Sigmoid colon (tissue), 6 donors: ENCODE measurements at regions not wholly inside any gene's neighbourhood (a gene's known extent, or its start where the extent isn't known, plus 50 kb on each side); places are given as distances from the start of the nearest gene placed in this dataset.
"Not testable (repeated sequence)": the region's sequence is repeated elsewhere in the genome, so short reads cannot be mapped to it uniquely, and the experiment has no call there.

Source experiments
- DNase-seq: peaks from one replicate; pipeline ENCODE4 v3.0.0-alpha.2; 2019
- H3K27ac ChIP-seq, 4 donors: fragments of 200-600 bp; sonication (generic); one replicate each; pipeline ENCODE4 v1.5.1; 2016 to 2019; ENCODE audit warnings: mild to moderate bottlenecking in 1 of 4
- H3K27me3 ChIP-seq, 3 donors: fragments of 200-600 bp; sonication (generic); one replicate each; pipeline ENCODE4 v1.5.1; 2019; ENCODE audit warnings: mild to moderate bottlenecking in 1 of 3
- H3K36me3 ChIP-seq, 4 donors: fragments of 200-600 bp; sonication (generic); one replicate each; pipeline ENCODE4 v1.5.1; 2016 to 2019
- H3K4me1 ChIP-seq, 4 donors: fragments of 200-600 bp; sonication (generic); one replicate each; pipeline ENCODE4 v1.5.1; 2017 to 2019
- H3K4me3 ChIP-seq, 4 donors: fragments of 200-600 bp; sonication (generic); one replicate each; pipeline ENCODE4 v1.5.1; 2017 to 2019; ENCODE audit warnings: mild to moderate bottlenecking in 2 of 4, moderate library complexity in 1 of 4
- H3K9me3 ChIP-seq, 4 donors: fragments of 200-600 bp in 3 of 4; sonication (generic) in 3 of 4; one replicate each; pipeline versions ENCODE4 v1.5.1 to v1.6.1; 2013 to 2019
- WGBS, 2 donors: extraction: QIAGEN DNeasy Blood & Tissue Kit; methylation state at CpG; one replicate each; pipeline ENCODE4 v1.1.7; 2013; 5-methylcytosine and 5-hydroxymethylcytosine counted together
- intact Hi-C: fragments of 100-400 bp; cut with DNase I; formaldehyde crosslinking; loops from one replicate; pipeline ENCODE4 v1.15.1; 2023
- small RNA-seq, 3 donors: library from RNA; depleted of rRNA; stranded (forward); fragments of <200 nt; gene quantifications; one replicate each; pipeline ENCODE3, GENCODE V24; 2016
- donor health status: healthy with polysubstance abuse.
- donor health status: healthy.

- H3K9me3 ChIP-seq, H3K36me3 ChIP-seq, intact Hi-C loops, H3K4me1 ChIP-seq, H3K27ac ChIP-seq, H3K4me3 ChIP-seq, H3K27me3 ChIP-seq, DNase-seq: not testable (repeated sequence)
- WGBS, 2 donors = 78% methylated on average over 7 of the region's 13 CpGs
These were observed 381.1 kb upstream of the ZNF722 start for GRCh38 chr7:63617595-63617994.

DNA sequence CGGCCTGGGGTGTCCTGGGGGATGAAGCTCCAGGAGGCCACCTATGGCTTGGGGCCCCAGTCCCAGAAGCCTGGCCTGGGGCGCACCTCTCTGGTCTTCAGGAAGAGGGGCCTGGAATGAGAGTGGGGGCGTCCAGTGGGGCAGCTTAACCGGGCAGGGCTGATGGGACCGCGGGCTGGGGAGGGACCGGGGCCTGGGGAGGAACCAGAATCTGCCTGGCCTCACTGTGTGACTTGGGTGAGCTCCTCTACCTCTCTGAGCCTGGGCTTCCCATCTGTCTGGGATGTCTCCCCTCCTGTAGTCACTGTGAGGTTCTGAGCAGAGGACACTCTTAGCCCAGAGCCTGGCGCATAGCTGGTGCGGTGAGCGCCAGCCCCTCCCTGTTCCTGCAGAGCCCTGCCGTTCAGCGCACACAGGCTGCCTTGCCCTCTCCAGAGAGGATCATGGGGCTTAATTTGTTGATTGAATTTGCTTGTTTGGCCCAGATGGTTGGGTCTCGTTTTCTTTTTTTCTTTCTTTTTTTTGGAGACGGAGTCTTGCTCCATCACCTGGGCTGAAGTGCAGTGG, 378.4 kb upstream of the ZNF722 start:
- H3K27ac ChIP-seq, H3K36me3 ChIP-seq, intact Hi-C loops, H3K4me3 ChIP-seq, H3K4me1 ChIP-seq, H3K27me3 ChIP-seq, H3K9me3 ChIP-seq: not testable (repeated sequence)
- peak; percentile 17 for DNase-seq
- 82 to 88% methylated on average over 12 of the region's 14 CpGs for WGBS, 2 donors

- WGBS, 2 donors = 74 to 77% methylated on average over 39 to 57 of the region's 105 CpGs
- DNase-seq = not testable (repeated sequence)
These were observed 370.8 kb upstream of the ZNF722 start for GRCh38 chr7:63627590-63628485.

DNA sequence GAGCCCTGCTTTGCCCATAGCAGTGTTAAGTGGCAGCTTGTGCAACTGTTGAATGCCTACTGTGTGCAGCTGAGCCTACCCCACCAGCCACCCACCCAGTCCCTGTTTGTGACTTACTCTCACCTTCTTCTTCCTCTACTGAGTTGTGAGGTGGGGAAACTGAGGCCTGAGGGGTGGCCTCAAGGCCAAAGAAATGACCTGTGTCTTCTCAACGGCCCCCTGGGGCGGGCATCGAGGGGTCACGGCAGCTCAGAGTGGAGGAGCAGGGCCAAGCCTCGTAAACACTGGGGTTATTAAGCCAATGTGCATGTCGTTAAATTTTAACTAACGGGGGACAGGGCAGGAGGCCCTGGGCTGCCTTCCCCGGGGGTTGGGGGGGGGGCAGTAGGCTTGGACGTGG, 369.6 kb upstream of the ZNF722 start:
- H3K36me3 ChIP-seq, H3K9me3 ChIP-seq, H3K27me3 ChIP-seq, H3K27ac ChIP-seq, intact Hi-C loops, H3K4me1 ChIP-seq, DNase-seq, H3K4me3 ChIP-seq: not testable (repeated sequence)
- WGBS, 2 donors = 79 to 85% methylated on average over 5 to 8 of the region's 9 CpGs

More at GRCh38 chr7:63627590-63628485, 370.8 kb upstream of the ZNF722 start:
- intact Hi-C loops, H3K4me1 ChIP-seq, H3K27me3 ChIP-seq, H3K27ac ChIP-seq, H3K4me3 ChIP-seq, H3K9me3 ChIP-seq, H3K36me3 ChIP-seq: not testable (repeated sequence)

DNA sequence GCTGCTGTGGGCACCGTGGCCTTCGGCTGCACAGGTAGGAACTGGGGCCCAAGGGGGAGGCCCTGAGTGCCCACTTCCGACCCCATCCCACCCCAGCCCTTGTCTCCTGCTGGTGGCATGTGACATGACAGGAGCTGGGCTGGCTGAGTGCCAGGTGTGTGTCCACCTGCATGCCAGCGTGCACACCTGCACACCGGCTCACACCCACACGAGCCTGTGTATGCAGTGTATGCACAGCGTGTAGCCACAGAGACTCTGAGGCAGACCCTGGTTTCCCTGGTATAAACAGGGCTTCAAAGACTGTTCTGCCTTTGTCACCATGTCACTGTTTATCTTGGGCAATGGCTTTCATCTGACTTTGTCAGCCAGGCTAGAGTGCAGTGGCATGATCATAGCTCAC, 362.1 kb upstream of the ZNF722 start:
- H3K27ac ChIP-seq, H3K36me3 ChIP-seq, H3K27me3 ChIP-seq, H3K9me3 ChIP-seq, H3K4me1 ChIP-seq, H3K4me3 ChIP-seq, intact Hi-C loops: not testable (repeated sequence)
- WGBS, 2 donors = 90 to 92% methylated on average over 4 of the region's 7 CpGs
- peak; percentile 61 for DNase-seq

- WGBS, 2 donors = 66 to 81% methylated on average over 5 of the region's 7 CpGs
- H3K4me3 ChIP-seq, H3K4me1 ChIP-seq, H3K9me3 ChIP-seq, H3K36me3 ChIP-seq, DNase-seq, H3K27ac ChIP-seq, H3K27me3 ChIP-seq, intact Hi-C loops: not testable (repeated sequence)
These were observed 333.1 kb upstream of the ZNF722 start for GRCh38 chr7:63665553-63665952.

DNA sequence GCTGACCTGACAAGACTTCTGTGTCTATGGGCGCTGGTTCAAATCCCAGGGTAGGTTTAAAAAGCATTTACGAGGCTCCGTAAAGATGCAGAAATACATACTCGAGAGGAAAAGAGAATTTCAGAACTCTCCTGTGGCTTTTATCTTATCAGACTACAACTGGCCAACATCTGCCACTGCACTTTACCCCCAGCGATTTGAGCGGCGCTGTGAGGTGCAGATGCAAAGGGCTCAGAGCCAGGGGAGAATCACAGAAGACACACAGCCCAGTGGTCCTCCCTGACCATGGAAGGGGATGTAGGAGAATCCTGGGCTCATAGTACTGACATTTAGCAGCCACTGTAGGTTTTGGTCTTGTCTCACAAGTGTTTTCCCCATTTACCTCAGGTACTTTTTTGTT, 307.2 kb upstream of the ZNF722 start:
- H3K27me3 ChIP-seq, H3K9me3 ChIP-seq, H3K36me3 ChIP-seq, H3K27ac ChIP-seq, DNase-seq, intact Hi-C loops, H3K4me3 ChIP-seq, H3K4me1 ChIP-seq: not testable (repeated sequence)
- whole genome bisulfite sequencing, 2 donors = 85 to 90% methylated on average over 3 of the region's 7 CpGs

DNA sequence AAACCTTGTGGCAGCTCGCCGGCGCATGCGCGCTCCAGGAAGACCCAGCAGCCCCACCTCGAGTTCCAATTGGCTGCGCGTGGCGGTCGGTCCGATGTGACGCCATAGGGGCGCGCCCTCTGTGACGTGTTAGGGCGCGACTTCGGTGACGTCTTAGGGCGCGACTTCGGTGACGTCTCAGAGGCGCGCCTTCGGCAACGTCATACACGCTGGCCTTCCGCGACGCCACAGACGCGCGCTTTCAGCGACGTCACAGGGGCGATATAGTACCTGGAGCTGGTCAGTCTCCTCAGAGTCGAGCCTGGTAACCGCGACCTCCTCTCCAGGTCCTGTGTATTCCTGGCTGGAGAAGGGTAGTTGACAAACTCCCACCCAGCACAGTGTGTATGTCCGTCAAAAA, 304.4 kb upstream of the ZNF722 start:
- H3K27me3 ChIP-seq, H3K4me1 ChIP-seq, H3K27ac ChIP-seq, intact Hi-C loops, H3K36me3 ChIP-seq, H3K9me3 ChIP-seq, DNase-seq, H3K4me3 ChIP-seq: not testable (repeated sequence)
- WGBS, 2 donors = 76 to 90% methylated on average over 25 to 37 of the region's 41 CpGs

Small RNA genes in the stretch of these regions (small RNA-seq; reads per million reads assigned to genes)
- 0 reads per million in 3 donors for gene MIR4283-2
